H9 (cell line): ENCODE measurements at regions not wholly inside any gene's neighbourhood (a gene's known extent, or its start where the extent isn't known, plus 50 kb on each side); places are given as distances from the start of the nearest gene placed in this dataset.

ENCODE experiments used
- DNase-seq: peaks from one replicate; pipeline ENCODE4 v3.0.0-alpha.2; 2017
- H2AFZ ChIP-seq: one replicate; pipeline ENCODE4 v1.6.1; 2013; ENCODE audit warnings: mild to moderate bottlenecking, low read length, control low read depth, moderate library complexity
- H2AK5ac ChIP-seq: 2 replicates; pipeline ENCODE4 v1.6.1; 2013; ENCODE audit warnings: low read length, control low read depth, mixed read lengths; ENCODE audit not compliant: insufficient read length
- H2BK120ac ChIP-seq: one replicate; pipeline ENCODE4 v1.6.1; 2013; ENCODE audit warnings: low read depth, mild to moderate bottlenecking, low read length, control low read depth, inconsistent platforms; ENCODE audit not compliant: poor library complexity, severe bottlenecking
- H2BK12ac ChIP-seq: 2 replicates; pipeline ENCODE4 v1.6.1; 2013; ENCODE audit warnings: low read length, control low read depth, mixed read lengths, low read depth; ENCODE audit not compliant: insufficient read length
- H2BK15ac ChIP-seq: 2 replicates; pipeline ENCODE4 v1.6.1; 2013; ENCODE audit warnings: low read depth, low read length, control low read depth
- H2BK20ac ChIP-seq: one replicate; pipeline ENCODE4 v1.6.1; 2013; ENCODE audit warnings: low read depth, mild to moderate bottlenecking, low read length, control low read depth, inconsistent platforms; ENCODE audit not compliant: poor library complexity, severe bottlenecking
- H2BK5ac ChIP-seq: 2 replicates; pipeline ENCODE4 v1.6.1; 2013; ENCODE audit warnings: low read length, control low read depth, mixed read lengths; ENCODE audit not compliant: insufficient read length
- H3K14ac ChIP-seq: 2 replicates; pipeline ENCODE4 v1.6.1; 2013; ENCODE audit warnings: low read length, control low read depth; ENCODE audit not compliant: insufficient read depth
- H3K18ac ChIP-seq: 2 replicates; pipeline ENCODE4 v1.6.1; 2013; ENCODE audit warnings: low read depth, mild to moderate bottlenecking, mixed read lengths, low read length, control low read depth; ENCODE audit not compliant: insufficient read length
- H3K23ac ChIP-seq: 2 replicates; pipeline ENCODE4 v1.6.1; 2013; ENCODE audit warnings: low read length, control low read depth, mixed read lengths, low read depth; ENCODE audit not compliant: insufficient read length
- H3K23me2 ChIP-seq: 2 replicates; pipeline ENCODE4 v1.6.1; 2013; ENCODE audit warnings: low read depth, mild to moderate bottlenecking, mixed read lengths, low read length, control low read depth; ENCODE audit not compliant: insufficient read length, poor library complexity, severe bottlenecking
- H3K27ac ChIP-seq: 2 replicates; pipeline ENCODE4 v1.5.1; 2013; ENCODE audit warnings: low read length, control low read depth, mixed read lengths, low read depth; ENCODE audit not compliant: insufficient read length
- H3K27me3 ChIP-seq: 2 replicates; pipeline ENCODE4 v1.6.1; 2013; ENCODE audit warnings: low read length, control low read depth, inconsistent platforms; ENCODE audit not compliant: insufficient read depth
- H3K4ac ChIP-seq: 2 replicates; pipeline ENCODE4 v1.6.1; 2013; ENCODE audit warnings: low read depth, mild to moderate bottlenecking, control low read depth, inconsistent platforms, low read length, moderate library complexity
- H3K4me1 ChIP-seq: 2 replicates; pipeline ENCODE4 v1.6.1; 2013; ENCODE audit warnings: low read length, control low read depth, inconsistent platforms; ENCODE audit not compliant: insufficient read depth
- H3K4me2 ChIP-seq: 2 replicates; pipeline ENCODE4 v1.6.1; 2013; ENCODE audit warnings: low read length, control low read depth, mixed read lengths; ENCODE audit not compliant: insufficient read length, insufficient read depth
- H3K56ac ChIP-seq: 2 replicates; pipeline ENCODE4 v1.6.1; 2013; ENCODE audit warnings: low read depth, mild to moderate bottlenecking, mixed read lengths, low read length, control low read depth; ENCODE audit not compliant: insufficient read length
- H3K79me1 ChIP-seq: 2 replicates; pipeline ENCODE4 v1.6.1; 2013; ENCODE audit warnings: low read depth, mild to moderate bottlenecking, moderate library complexity, low read length, control low read depth, inconsistent platforms; ENCODE audit not compliant: insufficient read depth, poor library complexity, severe bottlenecking
- H3K79me2 ChIP-seq: 2 replicates; pipeline ENCODE4 v1.6.1; 2013; ENCODE audit warnings: low read length, control low read depth, inconsistent platforms; ENCODE audit not compliant: insufficient read depth
- H3K9ac ChIP-seq: 2 replicates; pipeline ENCODE4 v1.6.1; 2013; ENCODE audit warnings: low read length, control low read depth, mixed read lengths; ENCODE audit not compliant: insufficient read length; ENCODE audit errors: extremely low read depth
- H3K9me3 ChIP-seq: one replicate; pipeline ENCODE4 v1.6.1; 2013; ENCODE audit warnings: low read depth, low read length, inconsistent platforms; ENCODE audit not compliant: control insufficient read depth
- H3T11ph ChIP-seq: one replicate; pipeline ENCODE4 v1.6.1; 2013; ENCODE audit warnings: mild to moderate bottlenecking, low read length, control low read depth, inconsistent platforms
- H4K20me1 ChIP-seq: one replicate; pipeline ENCODE4 v1.6.1; 2013; ENCODE audit not compliant: control insufficient read depth, insufficient read length, insufficient read depth
- H4K5ac ChIP-seq: 2 replicates; pipeline ENCODE4 v1.6.1; 2013; ENCODE audit warnings: low read depth, mild to moderate bottlenecking, mixed read lengths, low read length, control low read depth; ENCODE audit not compliant: insufficient read length
- H4K8ac ChIP-seq: replicated peaks from 2 replicates; pipeline ENCODE4 v1.6.1; 2013; ENCODE audit warnings: low read length, control low read depth, mixed read lengths, low read depth; ENCODE audit not compliant: insufficient read length
- H4K91ac ChIP-seq: 2 replicates; pipeline ENCODE4 v1.6.1; 2013; ENCODE audit warnings: low read depth, mild to moderate bottlenecking, moderate library complexity, mixed read lengths, low read length, control low read depth; ENCODE audit not compliant: insufficient read length
- H3K27ac Mint-ChIP-seq, 3 experiments: 2 replicates in 2 of 3; 3 replicates in 1 of 3; pipeline ENCODE4 v1.8.0; 2020 to 2021; ENCODE audit warnings: mixed read lengths in 3 of 3, mild to moderate bottlenecking in 1 of 3, moderate library complexity in 1 of 3
- H3K27me3 Mint-ChIP-seq: 2 replicates; pipeline ENCODE4 v1.8.0; 2021; ENCODE audit warnings: low read depth, mild to moderate bottlenecking, moderate library complexity, mixed read lengths
- H3K36me3 Mint-ChIP-seq, 3 experiments: 2 replicates in 2 of 3; 3 replicates in 1 of 3; pipeline ENCODE4 v1.8.0; 2020 to 2021; ENCODE audit warnings: low read depth in 3 of 3, mixed read lengths in 3 of 3; ENCODE audit not compliant: insufficient read depth in 1 of 3
- H3K4me1 Mint-ChIP-seq, 2 experiments: 2 replicates each; pipeline ENCODE4 v1.8.0; 2020; ENCODE audit warnings: mixed read lengths in 2 of 2
- H3K4me3 Mint-ChIP-seq, 2 experiments: 2 replicates in 1 of 2; 3 replicates in 1 of 2; pipeline ENCODE4 v1.8.0; 2020 to 2021; ENCODE audit warnings: mild to moderate bottlenecking in 2 of 2, mixed read lengths in 2 of 2, moderate library complexity in 1 of 2
- H3K9me3 Mint-ChIP-seq, 2 experiments: 2 replicates in 1 of 2; 3 replicates in 1 of 2; pipeline ENCODE4 v1.8.0; 2020; ENCODE audit warnings: mild to moderate bottlenecking in 2 of 2, mixed read lengths in 2 of 2, moderate library complexity in 1 of 2
- CTCF ChIP-seq: fragments of 200-600 bp; sonication (generic); conservative IDR thresholded peaks from 3 replicates; pipeline ENCODE4 v1.8.0; 2021; ENCODE audit warnings: antibody characterized with exemption, mild to moderate bottlenecking
- WGBS: extraction: QIAGEN DNeasy Blood & Tissue Kit; methylation state at CpG from one replicate; pipeline ENCODE4 v1.1.7; 2013; ENCODE audit warnings: missing lambda C conversion rate, low lambda C conversion rate, mixed read lengths; ENCODE audit not compliant: insufficient read length; ENCODE audit errors: extremely low coverage; 5-methylcytosine and 5-hydroxymethylcytosine counted together

GRCh38 chr9:22863736-22864135 lies 417.1 kb downstream of the DMRTA1 start:
- H4K20me1 ChIP-seq, result no peaks in the 10 kb centered on the region
- H3K4me1 ChIP-seq, result no peaks in the 10 kb centered on the region
- no CpG with 5 or more reads among the region's 1 CpG for WGBS
- no peak overlapping the region for H4K91ac ChIP-seq
- H2BK20ac ChIP-seq, result no peak overlapping the region
- no peak for DNase-seq
- H2BK120ac ChIP-seq, result no peak overlapping the region
- no peak overlapping the region for H3K4me3 Mint-ChIP-seq
- no peak overlapping the region for H3K23ac ChIP-seq
- no peaks in the 10 kb centered on the region for H3K23me2 ChIP-seq
- H2BK12ac ChIP-seq, result no peak overlapping the region
- no peak overlapping the region for H2BK15ac ChIP-seq
- H3K4ac ChIP-seq, result no peak overlapping the region
- no peak overlapping the region for H2BK5ac ChIP-seq
- no peaks in the 10 kb centered on the region for H3K9me3 ChIP-seq
- TF ChIP-seq CTCF, result no peak
- no peak overlapping the region for H2AFZ ChIP-seq
- no peak overlapping the region for H3K9ac ChIP-seq
- no peaks in the 10 kb centered on the region for H3K79me1 ChIP-seq
- H3K27me3 ChIP-seq, result no peaks in the 10 kb centered on the region
- no peak overlapping the region for H4K5ac ChIP-seq
- H3K4me1 Mint-ChIP-seq, result peaks cover 10 to 11% of the 10 kb centered on the region in 2 experiments
- no peak overlapping the region for H3K56ac ChIP-seq
- H3K9me3 Mint-ChIP-seq, result peaks cover 7 to 11% of the 10 kb centered on the region in 2 experiments
- no peak overlapping the region for H4K8ac ChIP-seq
- no peak overlapping the region for H3K4me2 ChIP-seq
- no peaks in the 10 kb centered on the region for H3K27me3 Mint-ChIP-seq
- no peak overlapping the region for H3K27ac ChIP-seq
- no peaks in the 10 kb centered on the region for H3K79me2 ChIP-seq
- H3K36me3 Mint-ChIP-seq, result peaks cover 2 to 25% (median 4%) of the 10 kb centered on the region in 3 experiments; a peak in 6 of 7 replicates
- no peak overlapping the region for H3K27ac Mint-ChIP-seq
- no peak overlapping the region for H2AK5ac ChIP-seq
- H3K18ac ChIP-seq, result no peak overlapping the region
- no peak overlapping the region for H3T11ph ChIP-seq
- peak overlapping the region; percentile 29; the same call in 1 of the 2 replicates for H3K14ac ChIP-seq
